ENCODE measurements at regions not wholly inside any gene's neighbourhood (a gene's known extent, or its start where the extent isn't known, plus 50 kb on each side); places are given as distances from the start of the nearest gene placed in this dataset.
"Not testable (repeated sequence)": the region's sequence is repeated elsewhere in the genome, so short reads cannot be mapped to it uniquely, and the experiment has no call there.

DNA sequence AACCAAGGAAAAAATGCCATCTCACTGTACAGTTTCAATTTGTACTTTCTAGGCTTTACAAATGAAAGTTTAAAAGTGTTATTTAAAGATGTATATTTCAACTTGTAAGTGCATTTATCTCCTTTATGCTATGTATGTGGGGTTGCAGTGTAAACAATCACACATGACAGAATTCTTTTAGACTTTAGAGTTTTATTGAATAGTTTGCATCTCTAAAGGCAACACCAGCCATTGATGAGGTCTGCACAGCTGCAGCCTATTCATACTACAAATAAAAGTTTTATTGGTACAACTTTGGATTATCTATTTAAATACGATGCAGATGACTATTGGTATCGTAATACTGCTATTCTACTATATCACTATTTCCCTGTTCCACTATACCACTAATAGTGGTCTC, 894.4 kb upstream of the B3GALT2 start:
- DNase-seq, result no peak

GRCh38 chr1:194078765-194079164, 892.4 kb upstream of the B3GALT2 start:
- DNase-seq, result no peak

- DNase-seq, result no peak
Observed at GRCh38 chr1:194076646-194077045, 890.2 kb upstream of the B3GALT2 start.

DNA sequence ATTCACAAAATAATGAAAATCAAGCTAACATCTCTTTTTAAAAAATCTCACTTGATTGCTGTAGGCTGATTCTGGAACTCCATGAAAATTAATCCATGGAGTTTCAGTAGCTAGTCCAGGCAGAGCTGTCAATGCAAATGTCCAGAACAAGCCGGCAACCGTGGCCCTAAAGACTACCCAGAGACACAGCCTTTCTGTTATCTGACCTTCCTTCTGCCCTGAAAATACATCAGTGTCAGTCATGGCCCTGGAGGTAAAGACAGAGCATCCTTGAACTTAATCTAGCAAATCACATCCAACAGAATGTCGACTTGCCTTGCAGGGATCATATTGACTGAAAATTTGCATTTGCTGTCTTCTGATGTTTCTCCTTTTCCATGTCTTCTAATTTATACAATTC, 887.4 kb upstream of the B3GALT2 start:
- no peak for DNase-seq

DNA sequence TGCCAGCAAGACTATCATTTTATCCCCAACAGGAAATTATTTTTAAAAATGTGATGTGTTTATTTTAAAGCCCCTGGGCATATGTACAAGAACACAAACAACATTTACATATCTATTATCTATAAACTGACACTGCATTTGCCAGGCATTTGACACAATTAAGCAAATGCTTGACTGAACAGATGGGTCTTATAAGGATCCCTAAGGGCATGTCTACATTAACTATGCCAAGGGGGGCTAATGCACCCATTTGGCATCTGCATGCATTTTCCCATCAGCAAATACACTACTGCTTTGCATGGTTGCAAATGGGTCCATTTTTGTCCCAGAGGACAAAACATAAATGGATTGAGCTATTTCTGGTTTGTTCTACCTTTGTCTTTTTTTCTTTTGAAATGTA, 884.8 kb upstream of the B3GALT2 start:
- DNase-seq, result no peak

DNA sequence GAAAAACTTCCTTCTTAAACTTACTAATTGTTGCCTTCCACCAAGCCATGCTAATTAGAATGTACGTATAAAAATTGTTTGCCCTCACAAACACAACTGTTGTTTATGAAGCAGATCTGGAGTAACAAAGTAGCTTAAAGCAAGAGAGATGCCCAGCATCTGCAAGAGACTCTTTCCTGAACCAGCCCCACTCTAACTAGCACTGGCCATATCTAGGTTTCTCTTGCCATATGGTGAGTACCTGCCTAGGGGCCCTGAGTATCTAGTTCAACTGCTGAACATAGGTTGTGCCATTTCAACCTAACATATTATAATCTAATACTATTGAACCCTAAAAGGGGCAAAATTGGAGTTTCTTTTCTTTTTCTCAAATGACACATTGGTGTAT, 883.4 kb upstream of the B3GALT2 start:
- no peak for DNase-seq

- no peak for DNase-seq
Observed at GRCh38 chr1:194069168-194069830, 882.9 kb upstream of the B3GALT2 start.

GRCh38 chr1:194068446-194069167, 882.2 kb upstream of the B3GALT2 start:
- no peak for DNase-seq

- no peak for DNase-seq
Observed at GRCh38 chr1:194067772-194068171, 881.4 kb upstream of the B3GALT2 start.

DNA sequence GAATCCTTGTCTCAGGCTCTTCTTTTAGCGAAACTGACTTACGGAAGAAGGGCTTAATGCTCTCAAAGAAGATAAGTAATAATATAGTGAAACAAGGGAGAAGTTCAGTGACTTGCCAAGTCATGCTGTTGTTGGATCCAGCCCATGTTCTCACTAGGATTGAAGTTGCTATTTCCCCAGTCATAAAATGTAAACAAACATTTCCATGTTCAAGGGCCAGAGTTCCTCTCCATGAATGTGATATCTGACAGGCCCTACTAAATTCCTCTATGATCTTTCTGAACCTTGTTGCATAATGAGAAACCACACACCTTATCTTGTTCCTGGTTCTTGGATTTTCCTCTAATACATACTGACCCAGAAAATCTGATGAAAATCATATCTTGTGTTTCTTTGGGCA, 876.5 kb upstream of the B3GALT2 start:
- no peak for DNase-seq

GRCh38 chr1:194062526-194062925, 876.1 kb upstream of the B3GALT2 start:
- DNase-seq, result no peak

- DNase-seq, result no peak
Observed at GRCh38 chr1:194060481-194060880, 874.1 kb upstream of the B3GALT2 start.

DNA sequence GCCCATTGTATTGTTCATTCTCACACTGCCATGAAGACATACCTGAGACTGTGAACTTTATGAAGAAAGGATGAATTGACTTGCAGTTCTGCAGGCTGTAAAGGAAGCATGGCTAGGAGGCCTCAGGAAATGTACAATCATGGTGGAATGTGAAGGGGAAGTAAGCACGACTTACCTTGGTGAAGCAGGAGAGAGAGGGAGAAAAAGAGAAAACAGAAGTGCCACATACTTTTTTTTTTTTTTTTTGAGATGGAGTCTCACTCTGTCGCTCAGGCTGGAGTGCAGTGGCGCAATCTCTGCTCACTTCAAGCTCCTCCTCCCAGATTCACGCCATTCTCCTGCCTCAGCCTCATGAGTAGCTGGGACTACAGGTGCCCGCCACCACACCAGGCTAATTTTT, 871.9 kb upstream of the B3GALT2 start:
- DNase-seq, result not testable (repeated sequence)

DNA sequence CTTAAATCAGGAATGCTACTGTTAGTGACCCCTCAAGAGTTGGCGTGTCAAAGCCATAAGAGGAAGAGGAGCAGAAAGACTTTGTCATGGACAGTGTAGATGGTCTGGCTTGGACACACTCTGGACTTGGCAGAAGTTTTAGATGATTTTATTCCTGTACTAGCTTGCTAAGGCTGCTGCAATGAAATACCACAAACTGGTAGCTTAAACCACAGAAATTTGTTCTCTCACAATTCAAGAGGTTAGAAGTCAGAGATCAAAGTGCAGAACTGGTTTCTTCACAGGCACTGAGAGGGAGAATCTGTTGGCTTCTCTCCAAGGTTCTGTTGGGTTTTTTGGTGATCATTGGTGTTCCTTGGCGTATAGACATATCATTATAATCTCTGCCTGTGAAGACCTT, 869.8 kb upstream of the B3GALT2 start:
- DNase-seq, result no peak

DNA sequence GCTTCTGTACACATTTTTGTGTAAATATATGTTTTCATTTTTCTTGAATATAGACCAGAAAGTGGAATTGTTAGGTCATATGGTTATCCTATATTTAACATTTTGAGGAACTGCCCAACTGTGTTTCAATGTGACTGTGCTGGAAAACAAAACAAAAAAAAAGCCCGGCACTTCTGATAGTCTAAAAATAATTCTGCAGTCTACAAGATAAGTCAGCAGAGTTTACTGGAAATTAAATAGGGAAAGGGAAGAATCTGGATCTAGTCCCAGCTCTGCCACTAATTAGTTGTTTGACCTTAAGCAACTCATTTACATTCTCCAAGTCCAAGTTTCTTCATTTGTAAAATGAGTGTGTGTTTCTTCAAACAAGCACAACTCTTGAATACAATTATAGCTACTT, 869.1 kb upstream of the B3GALT2 start:
- no peak for DNase-seq

DNA sequence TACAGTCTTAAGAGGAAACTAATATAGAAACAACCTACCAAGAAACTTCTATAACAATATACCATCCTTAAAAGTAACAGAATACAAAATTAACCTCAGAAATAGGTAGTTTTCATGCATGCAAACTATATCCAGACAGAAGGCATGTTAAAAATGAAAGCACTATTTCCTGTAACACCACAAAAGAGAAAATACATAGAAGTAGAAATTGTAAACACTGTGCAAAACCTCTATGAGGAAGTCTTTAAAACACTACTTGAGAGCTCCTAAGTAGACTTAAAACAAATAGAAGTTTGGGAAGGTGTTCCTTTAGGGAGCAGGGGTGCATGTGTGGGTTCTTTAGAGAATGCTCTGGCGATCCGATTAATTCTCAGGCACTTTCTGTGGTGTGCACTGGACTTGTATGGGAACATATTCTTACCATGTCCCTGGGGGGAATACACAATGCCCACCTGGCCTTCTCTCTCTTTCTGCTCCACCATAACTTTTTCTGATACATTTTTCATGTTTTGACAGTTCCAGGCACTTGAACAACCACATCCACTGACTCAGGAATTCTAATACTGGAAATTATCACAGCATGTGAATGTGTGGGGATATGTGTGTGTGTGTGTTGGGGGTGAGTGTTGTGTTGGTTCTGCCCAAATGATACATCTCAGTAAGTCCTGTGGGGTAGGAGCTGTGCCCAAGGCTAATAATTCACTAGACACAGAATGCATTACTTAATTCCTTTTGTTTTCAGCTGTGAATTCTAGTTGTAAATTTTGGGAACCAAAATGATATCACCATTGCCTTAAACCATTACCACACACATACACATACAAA, 866.3 kb upstream of the B3GALT2 start:
- no peak for DNase-seq

DNA sequence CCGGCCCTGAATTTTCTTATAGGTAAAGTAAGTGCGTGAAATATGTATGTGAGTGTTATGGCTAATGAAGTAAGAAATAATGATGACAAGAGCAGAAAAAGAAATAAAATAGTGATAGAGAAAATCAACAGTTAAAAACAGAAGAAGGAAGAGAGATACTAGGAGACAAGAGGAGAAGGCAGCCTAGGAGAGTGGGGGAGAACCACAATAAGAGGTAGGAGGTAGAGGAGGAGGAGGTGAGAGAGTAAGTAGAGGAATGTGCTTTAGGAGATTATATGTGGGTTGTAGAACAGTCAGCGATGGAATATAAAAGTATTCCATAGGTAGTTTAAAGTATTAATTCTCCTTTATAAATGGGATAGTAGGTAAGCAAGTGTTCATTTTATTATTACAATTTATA, 861.5 kb upstream of the B3GALT2 start:
- DNase-seq, result no peak

DNA sequence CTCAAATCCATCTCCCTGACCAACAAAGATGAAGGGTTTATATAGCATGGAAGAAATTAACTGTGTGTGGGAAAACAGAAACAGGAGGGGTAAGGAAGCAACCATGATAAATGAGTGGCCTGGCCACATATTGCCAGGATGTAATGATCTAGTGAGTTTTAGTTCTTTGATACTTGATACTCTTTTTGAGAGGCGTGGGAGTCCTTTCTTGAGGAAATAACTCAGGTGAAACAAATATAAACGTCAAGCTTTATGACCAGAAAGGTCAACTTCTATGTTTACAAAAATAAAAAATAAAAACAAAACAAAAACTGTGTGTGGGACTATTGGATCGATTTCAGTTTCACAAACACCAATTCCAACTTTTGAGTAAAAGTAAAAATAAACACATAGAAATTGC, 860.8 kb upstream of the B3GALT2 start:
- DNase-seq, result no peak

DNA sequence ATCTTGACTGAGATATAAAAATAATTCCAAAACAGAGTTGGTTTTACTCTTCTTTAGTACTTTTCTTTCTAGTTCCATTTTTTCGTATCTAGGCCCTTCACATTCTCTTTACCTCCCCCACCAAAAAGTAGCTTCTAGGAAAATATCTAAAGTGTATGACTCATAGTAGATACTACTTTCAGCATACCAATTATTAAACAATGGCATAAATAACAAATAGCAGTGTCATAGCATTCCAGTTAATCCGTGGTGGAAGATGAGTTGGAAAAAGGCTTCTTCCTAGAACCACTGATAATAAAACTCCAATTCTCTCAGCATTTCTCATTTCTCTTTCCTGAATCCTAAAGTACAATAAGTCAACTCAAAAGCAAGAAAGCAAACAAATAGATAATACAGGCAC, 859.0 kb upstream of the B3GALT2 start:
- DNase-seq, result no peak

GRCh38 chr1:194044892-194045291, 858.5 kb upstream of the B3GALT2 start:
- DNase-seq, result no peak

GRCh38 chr1:194043984-194044755, 857.8 kb upstream of the B3GALT2 start:
- no peak for DNase-seq

DNA sequence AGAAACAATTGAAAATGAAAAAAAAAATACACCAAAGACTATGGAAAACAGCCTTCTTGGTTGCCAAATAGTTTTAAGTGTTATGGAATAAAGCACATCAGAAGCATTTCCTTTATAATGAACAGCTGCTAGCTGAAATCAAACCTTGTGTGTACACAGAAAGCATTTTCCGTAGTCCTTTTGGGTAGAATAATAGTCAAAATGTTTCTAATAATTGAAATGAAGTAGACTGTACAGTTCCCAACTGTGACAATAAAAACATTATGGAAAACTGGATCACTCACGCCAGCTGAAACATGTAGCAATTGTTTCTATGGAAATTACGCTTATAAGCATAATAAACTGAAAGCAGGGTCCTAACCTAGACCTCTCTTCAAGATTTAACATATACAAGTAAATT, 856.3 kb upstream of the B3GALT2 start:
- DNase-seq, result no peak

GRCh38 chr1:194040496-194040895, 854.1 kb upstream of the B3GALT2 start:
- DNase-seq, result no peak
